ELF-1 (cell line): ENCODE measurements at regions not wholly inside any gene's neighbourhood (a gene's known extent, or its start where the extent isn't known, plus 50 kb on each side); places are given as distances from the start of the nearest gene placed in this dataset.
"Not testable (repeated sequence)": the region's sequence is repeated elsewhere in the genome, so short reads cannot be mapped to it uniquely, and the experiment has no call there.

ENCODE experiments used
- DNase-seq: peaks from one replicate; pipeline ENCODE4 v3.0.0-alpha.2; 2016; ENCODE audit warnings: low read depth, low spot score

GRCh38 chr5:67771221-67771620, 444.3 kb upstream of the PIK3R1 start:
- no peak for DNase-seq

- DNase-seq: peak; percentile 23
These were observed 445.0 kb upstream of the PIK3R1 start for GRCh38 chr5:67770431-67771025.

GRCh38 chr5:67765697-67766096, 449.9 kb upstream of the PIK3R1 start:
- DNase-seq: no peak

- not testable (repeated sequence) for DNase-seq
These were observed 457.8 kb upstream of the PIK3R1 start for GRCh38 chr5:67757771-67758170.

- DNase-seq: no peak
These were observed 463.2 kb upstream of the PIK3R1 start for GRCh38 chr5:67752357-67752708.

GRCh38 chr5:67748165-67748690, 467.3 kb upstream of the PIK3R1 start:
- peak; percentile 58 for DNase-seq

- DNase-seq: no peak
These were observed 468.5 kb upstream of the PIK3R1 start for GRCh38 chr5:67747096-67747495.

GRCh38 chr5:67746608-67747007, 468.9 kb upstream of the PIK3R1 start:
- not testable (repeated sequence) for DNase-seq

GRCh38 chr5:67746103-67746502, 469.5 kb upstream of the PIK3R1 start:
- peak; percentile 57 for DNase-seq

GRCh38 chr5:67732921-67733320, 482.6 kb upstream of the PIK3R1 start:
- no peak for DNase-seq

GRCh38 chr5:67732471-67732870, 483.1 kb upstream of the PIK3R1 start:
- no peak for DNase-seq

- DNase-seq: no peak
These were observed 483.7 kb upstream of the PIK3R1 start for GRCh38 chr5:67731886-67732285.

- no peak for DNase-seq
These were observed 484.6 kb upstream of the PIK3R1 start for GRCh38 chr5:67730917-67731474.

- no peak for DNase-seq
These were observed 487.1 kb upstream of the PIK3R1 start for GRCh38 chr5:67728326-67728890.

- no peak for DNase-seq
These were observed 490.0 kb upstream of the PIK3R1 start for GRCh38 chr5:67725604-67726003.

- no peak for DNase-seq
These were observed 491.0 kb upstream of the PIK3R1 start for GRCh38 chr5:67724412-67725135.

GRCh38 chr5:67723873-67724272, 491.7 kb upstream of the PIK3R1 start:
- no peak for DNase-seq

- not testable (repeated sequence) for DNase-seq
These were observed 493.0 kb upstream of the PIK3R1 start for GRCh38 chr5:67722582-67722981.

GRCh38 chr5:67720162-67720772, 495.3 kb upstream of the PIK3R1 start:
- no peak for DNase-seq

- no peak for DNase-seq
These were observed 505.4 kb upstream of the CD180 start for GRCh38 chr5:67702008-67702407.

- peak; percentile 10 for DNase-seq
These were observed 503.0 kb upstream of the CD180 start for GRCh38 chr5:67699560-67699959.

GRCh38 chr5:67696446-67696845, 499.8 kb upstream of the CD180 start:
- DNase-seq: no peak
